ENCODE measurements at regions not wholly inside any gene's neighbourhood (a gene's known extent, or its start where the extent isn't known, plus 50 kb on each side); places are given as distances from the start of the nearest gene placed in this dataset.

DNA sequence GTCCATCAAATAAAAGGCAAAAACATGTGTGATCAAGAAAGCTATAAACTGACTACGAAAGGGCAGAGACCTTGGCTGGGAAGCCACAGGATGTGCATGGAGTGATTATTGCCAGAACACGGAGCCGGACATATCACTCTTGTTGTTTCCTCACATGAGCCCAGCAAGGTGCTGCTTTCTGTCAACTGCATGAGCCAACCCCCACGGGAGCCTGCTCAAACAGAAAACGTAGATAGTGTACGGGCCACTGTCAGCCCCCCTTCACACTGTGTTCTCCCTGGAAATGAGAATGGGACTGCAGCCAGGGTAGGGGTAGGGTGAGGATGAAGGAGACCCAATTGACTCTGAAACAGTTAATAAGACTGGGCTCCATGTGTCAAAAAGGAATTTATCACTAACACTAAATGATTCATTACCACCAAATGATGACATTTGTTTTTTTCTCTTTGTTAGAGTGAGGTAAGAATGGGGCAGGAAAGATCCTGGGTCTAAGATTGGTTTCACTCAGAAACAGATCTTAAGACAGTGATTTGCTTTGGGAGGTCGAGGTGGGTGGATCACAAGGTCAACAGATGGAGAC lies 235.8 kb downstream of the MREG start:
- peaks cover 14 to 46% of the 10 kb centered on the region in 2 donors for H3K4me1 ChIP-seq (ENCODE audit: control insufficient read depth in 1 of 2, low read depth in 2 of 2)
- ATAC-seq (ENCODE audit: insufficient number of reproducible peaks, low FRiP score, low read depth) (no peak), DNase-seq (ENCODE audit: low spot score) (no peak)
- no peak overlapping the region for H3K27ac ChIP-seq
- no peaks in the 10 kb centered on the region for H3K36me3 ChIP-seq
- H3K9me3 ChIP-seq, result no peaks in the 10 kb centered on the region
- H3K4me3 ChIP-seq, result no peak overlapping the region
- TF ChIP-seq, protein P1, sequence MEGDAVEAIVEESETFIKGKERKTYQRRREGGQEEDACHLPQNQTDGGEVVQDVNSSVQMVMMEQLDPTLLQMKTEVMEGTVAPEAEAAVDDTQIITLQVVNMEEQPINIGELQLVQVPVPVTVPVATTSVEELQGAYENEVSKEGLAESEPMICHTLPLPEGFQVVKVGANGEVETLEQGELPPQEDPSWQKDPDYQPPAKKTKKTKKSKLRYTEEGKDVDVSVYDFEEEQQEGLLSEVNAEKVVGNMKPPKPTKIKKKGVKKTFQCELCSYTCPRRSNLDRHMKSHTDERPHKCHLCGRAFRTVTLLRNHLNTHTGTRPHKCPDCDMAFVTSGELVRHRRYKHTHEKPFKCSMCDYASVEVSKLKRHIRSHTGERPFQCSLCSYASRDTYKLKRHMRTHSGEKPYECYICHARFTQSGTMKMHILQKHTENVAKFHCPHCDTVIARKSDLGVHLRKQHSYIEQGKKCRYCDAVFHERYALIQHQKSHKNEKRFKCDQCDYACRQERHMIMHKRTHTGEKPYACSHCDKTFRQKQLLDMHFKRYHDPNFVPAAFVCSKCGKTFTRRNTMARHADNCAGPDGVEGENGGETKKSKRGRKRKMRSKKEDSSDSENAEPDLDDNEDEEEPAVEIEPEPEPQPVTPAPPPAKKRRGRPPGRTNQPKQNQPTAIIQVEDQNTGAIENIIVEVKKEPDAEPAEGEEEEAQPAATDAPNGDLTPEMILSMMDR (IDR thresholded peaks at IDR 0.05), result no peak
- no peaks in the 10 kb centered on the region for H3K27me3 ChIP-seq (replicated peaks; ENCODE audit: insufficient read depth)

DNA sequence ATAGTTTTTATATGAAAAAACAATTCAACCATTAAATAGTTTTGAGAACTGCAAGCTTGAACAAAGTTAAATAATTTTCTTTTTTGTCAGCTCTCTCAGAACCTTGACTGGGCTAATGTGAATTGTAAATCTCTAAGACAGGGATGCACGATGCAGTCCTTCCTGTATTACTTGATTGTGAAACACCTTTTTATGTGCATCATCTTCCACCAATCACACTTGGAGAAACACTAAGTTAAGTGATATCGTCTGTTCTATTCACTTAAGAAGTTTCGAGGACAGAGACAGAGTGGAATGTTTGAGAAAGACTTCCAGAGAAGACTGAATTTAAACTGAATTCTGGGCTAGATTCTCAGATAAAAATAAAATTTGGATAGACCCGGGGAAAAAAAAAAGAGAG lies 238.2 kb downstream of the MREG start:
- DNase-seq (ENCODE audit: low spot score), result no peak
- Histone ChIP-seq H3K27ac (no peak overlapping the region), H3K27me3 (replicated peaks; ENCODE audit: insufficient read depth) (no peaks in the 10 kb centered on the region), H3K4me1 (ENCODE audit: control insufficient read depth in 1 of 2, low read depth in 2 of 2) (peaks cover 25 to 45% of the 10 kb centered on the region in 2 donors), H3K4me3 (no peak overlapping the region), H3K9me3 (no peaks in the 10 kb centered on the region), H3K36me3 (no peaks in the 10 kb centered on the region)
- TF ChIP-seq, protein P1 (IDR thresholded peaks at IDR 0.05), result no peak
- no peak for ATAC-seq (ENCODE audit: insufficient number of reproducible peaks, low FRiP score, low read depth)

DNA sequence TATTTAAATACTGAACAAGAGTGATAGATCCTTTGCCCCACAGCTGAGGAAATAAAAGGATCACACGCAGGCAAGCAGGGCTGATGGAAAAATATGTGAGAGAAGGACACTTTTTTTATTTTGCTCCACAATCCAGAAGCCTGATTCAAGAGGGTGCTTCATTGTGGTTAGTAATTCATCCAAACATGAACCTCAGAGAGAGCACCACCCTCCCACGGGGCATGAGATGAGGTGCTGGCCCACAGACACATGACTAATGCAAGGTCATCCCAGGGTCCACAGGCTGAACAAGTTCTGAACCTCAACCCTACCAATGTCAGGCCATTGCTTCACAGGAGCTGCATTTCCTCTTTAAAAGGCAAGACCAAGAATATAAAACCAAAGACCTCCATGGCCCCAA lies 239.6 kb downstream of the MREG start:
- ATAC-seq (ENCODE audit: insufficient number of reproducible peaks, low FRiP score, low read depth) (peak; percentile 51), DNase-seq (ENCODE audit: low spot score) (peak; percentile 42)
- Histone ChIP-seq H3K27ac (no peak overlapping the region), H3K4me1 (ENCODE audit: control insufficient read depth in 1 of 2, low read depth in 2 of 2) (peaks cover 25 to 44% of the 10 kb centered on the region in 2 donors), H3K27me3 (replicated peaks; ENCODE audit: insufficient read depth) (no peaks in the 10 kb centered on the region), H3K36me3 (no peaks in the 10 kb centered on the region), H3K4me3 (no peak overlapping the region), H3K9me3 (no peaks in the 10 kb centered on the region)
- TF ChIP-seq, protein P1 (IDR thresholded peaks at IDR 0.05), result no peak

DNA sequence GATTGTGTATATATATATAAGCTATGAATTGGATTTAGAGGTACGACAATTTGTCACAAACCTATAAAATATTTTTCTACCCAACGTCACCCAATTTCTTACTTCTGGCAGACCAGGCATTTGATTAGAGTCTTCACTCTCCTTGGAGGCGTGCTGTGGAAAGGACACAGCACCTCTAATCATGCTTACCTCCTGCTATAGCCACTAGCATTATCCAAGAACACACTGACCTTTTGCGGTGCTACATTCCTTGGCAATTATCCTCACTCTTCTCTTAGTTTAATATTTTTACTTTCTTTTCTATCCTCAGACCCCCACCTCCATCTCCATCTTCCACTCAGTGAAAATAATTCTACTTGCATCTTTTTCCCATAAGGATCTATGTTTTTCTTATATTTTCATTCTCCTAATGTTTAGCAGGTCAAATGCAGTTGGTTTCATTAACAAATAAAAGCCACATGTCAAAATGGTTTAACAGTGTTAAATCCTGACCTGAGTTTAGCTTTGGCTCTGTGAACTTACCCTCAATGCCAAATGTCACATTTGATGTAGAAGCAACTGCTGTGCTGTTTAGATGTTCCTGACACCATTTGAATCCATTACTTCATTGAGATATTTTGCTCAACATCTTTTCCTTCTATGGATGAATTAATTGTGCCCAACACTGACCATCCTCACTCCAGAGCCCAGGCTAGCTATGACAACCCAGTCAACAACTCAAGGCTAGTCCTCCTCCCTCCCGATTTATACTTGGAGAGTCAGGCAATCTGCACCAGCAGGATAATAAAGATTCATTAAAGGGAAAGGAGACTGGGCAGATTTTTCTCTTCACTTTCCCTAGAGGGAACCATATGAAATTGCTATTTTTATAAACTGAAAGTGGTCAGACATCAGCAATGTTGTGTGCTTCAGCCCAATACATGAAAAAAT lies 240.5 kb downstream of the MREG start:
- Histone ChIP-seq H3K4me3 (no peak overlapping the region), H3K27me3 (replicated peaks; ENCODE audit: insufficient read depth) (no peaks in the 10 kb centered on the region), H3K4me1 (ENCODE audit: control insufficient read depth in 1 of 2, low read depth in 2 of 2) (peaks cover 25 to 44% of the 10 kb centered on the region in 2 donors), H3K27ac (peak overlapping the region in 1 of 2 donors; percentile 60), H3K36me3 (no peaks in the 10 kb centered on the region), H3K9me3 (no peaks in the 10 kb centered on the region)
- TF ChIP-seq, protein P1 (IDR thresholded peaks at IDR 0.05), result no peak
- ATAC-seq (ENCODE audit: insufficient number of reproducible peaks, low FRiP score, low read depth) (no peak), DNase-seq (ENCODE audit: low spot score) (no peak)

DNA sequence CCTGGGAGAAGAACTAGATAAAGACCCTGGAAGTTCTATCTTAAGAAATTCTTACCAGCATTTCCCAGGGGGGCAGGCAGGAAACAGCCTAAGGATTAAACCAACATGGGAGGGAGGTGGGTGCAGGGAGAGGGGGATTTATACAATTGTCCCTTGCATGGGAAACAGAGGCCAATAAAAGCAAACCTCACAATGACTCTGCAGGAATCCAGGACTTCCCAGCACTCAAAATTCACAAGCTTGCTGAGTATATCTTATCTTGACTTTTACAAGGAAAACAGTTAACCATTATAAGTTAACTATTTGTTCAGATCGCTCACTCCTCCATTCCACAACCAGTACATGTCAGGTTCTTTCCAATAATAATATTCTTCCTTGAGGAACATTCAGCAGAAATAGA lies 241.3 kb downstream of the MREG start:
- Histone ChIP-seq H3K4me1 (ENCODE audit: control insufficient read depth in 1 of 2, low read depth in 2 of 2) (peaks cover 25 to 44% of the 10 kb centered on the region in 2 donors), H3K4me3 (no peak overlapping the region), H3K27me3 (replicated peaks; ENCODE audit: insufficient read depth) (no peaks in the 10 kb centered on the region), H3K27ac (peak overlapping the region; percentile 49 to 60), H3K36me3 (no peaks in the 10 kb centered on the region), H3K9me3 (peaks cover 6% of the 10 kb centered on the region)
- no peak for DNase-seq (ENCODE audit: low spot score)
- TF ChIP-seq, protein P1 (IDR thresholded peaks at IDR 0.05), result no peak
- no peak for ATAC-seq (ENCODE audit: insufficient number of reproducible peaks, low FRiP score, low read depth)

Measured in thoracic aorta (tissue), 2 donors.